ENCODE measurements at regions not wholly inside any gene's neighbourhood (a gene's known extent, or its start where the extent isn't known, plus 50 kb on each side); places are given as distances from the start of the nearest gene placed in this dataset.

DNA sequence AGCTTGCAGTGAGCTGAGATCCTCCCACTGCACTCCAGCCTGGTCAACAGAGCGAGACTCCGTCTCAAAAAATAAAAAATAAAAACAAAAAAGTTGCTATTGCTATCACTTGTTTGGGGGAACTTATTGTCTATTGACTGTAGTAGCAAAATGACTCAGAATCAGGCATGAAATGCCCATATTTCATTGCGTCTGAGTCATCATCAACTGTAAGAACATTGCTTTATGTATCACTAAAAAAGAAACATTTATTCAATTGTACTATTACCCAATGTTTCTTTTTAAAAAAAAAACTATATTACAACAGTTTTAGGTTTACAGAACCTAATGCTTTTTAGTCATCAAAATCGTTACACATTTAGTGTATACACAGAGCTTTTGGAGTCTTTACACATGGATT lies 91.0 kb upstream of the FMN2 start:
- TF ChIP-seq, protein P1, sequence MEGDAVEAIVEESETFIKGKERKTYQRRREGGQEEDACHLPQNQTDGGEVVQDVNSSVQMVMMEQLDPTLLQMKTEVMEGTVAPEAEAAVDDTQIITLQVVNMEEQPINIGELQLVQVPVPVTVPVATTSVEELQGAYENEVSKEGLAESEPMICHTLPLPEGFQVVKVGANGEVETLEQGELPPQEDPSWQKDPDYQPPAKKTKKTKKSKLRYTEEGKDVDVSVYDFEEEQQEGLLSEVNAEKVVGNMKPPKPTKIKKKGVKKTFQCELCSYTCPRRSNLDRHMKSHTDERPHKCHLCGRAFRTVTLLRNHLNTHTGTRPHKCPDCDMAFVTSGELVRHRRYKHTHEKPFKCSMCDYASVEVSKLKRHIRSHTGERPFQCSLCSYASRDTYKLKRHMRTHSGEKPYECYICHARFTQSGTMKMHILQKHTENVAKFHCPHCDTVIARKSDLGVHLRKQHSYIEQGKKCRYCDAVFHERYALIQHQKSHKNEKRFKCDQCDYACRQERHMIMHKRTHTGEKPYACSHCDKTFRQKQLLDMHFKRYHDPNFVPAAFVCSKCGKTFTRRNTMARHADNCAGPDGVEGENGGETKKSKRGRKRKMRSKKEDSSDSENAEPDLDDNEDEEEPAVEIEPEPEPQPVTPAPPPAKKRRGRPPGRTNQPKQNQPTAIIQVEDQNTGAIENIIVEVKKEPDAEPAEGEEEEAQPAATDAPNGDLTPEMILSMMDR (optimal IDR thresholded peaks at IDR 0.05 in 1 of 3, IDR thresholded peaks at IDR 0.05 in 1 of 3, conservative IDR thresholded peaks at IDR 0.05 in 1 of 3; ENCODE audit: extremely low read depth in 1 of 3, insufficient read depth in 2 of 3, low read length in 3 of 3) = no peak
- no peak for TF ChIP-seq EZH2 (IDR thresholded peaks at IDR 0.05; ENCODE audit: low read length)

Data from keratinocyte (primary cell).